ENCODE measurements at regions not wholly inside any gene's neighbourhood (a gene's known extent, or its start where the extent isn't known, plus 50 kb on each side); places are given as distances from the start of the nearest gene placed in this dataset.
"Not testable (repeated sequence)": the region's sequence is repeated elsewhere in the genome, so short reads cannot be mapped to it uniquely, and the experiment has no call there.

DNA sequence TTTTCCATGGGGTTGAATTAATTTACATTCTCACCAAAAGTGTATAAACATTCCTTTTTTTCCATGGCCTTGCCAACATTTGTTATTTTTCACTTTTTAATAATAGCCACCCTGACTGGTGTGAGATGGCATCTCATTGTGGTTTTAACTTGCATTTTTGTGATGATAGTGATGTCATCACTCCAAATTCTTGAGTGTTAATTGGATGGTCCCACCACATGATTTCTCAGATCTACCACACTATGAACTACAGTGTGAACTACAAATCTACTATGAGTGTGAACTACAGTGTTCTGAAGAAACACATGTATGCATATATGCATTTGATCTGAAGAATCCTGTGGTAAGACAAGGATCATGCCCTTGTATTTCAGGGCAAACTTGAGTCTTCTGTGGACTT lies 340.1 kb downstream of the ABCC12 start:
- TF ChIP-seq, protein P1, sequence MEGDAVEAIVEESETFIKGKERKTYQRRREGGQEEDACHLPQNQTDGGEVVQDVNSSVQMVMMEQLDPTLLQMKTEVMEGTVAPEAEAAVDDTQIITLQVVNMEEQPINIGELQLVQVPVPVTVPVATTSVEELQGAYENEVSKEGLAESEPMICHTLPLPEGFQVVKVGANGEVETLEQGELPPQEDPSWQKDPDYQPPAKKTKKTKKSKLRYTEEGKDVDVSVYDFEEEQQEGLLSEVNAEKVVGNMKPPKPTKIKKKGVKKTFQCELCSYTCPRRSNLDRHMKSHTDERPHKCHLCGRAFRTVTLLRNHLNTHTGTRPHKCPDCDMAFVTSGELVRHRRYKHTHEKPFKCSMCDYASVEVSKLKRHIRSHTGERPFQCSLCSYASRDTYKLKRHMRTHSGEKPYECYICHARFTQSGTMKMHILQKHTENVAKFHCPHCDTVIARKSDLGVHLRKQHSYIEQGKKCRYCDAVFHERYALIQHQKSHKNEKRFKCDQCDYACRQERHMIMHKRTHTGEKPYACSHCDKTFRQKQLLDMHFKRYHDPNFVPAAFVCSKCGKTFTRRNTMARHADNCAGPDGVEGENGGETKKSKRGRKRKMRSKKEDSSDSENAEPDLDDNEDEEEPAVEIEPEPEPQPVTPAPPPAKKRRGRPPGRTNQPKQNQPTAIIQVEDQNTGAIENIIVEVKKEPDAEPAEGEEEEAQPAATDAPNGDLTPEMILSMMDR (IDR thresholded peaks at IDR 0.05; ENCODE audit: low read depth, low read length): no peak
- no peak for DNase-seq (ENCODE audit: low read depth, low spot score)
- Histone ChIP-seq H3K27me3 (ENCODE audit: control insufficient read depth, insufficient read depth, low read length) (no peaks in the 10 kb centered on the region), H3K9me3 (ENCODE audit: control insufficient read depth, insufficient read depth, low read length) (no peaks in the 10 kb centered on the region), H3K27ac (ENCODE audit: low read depth, low read length) (no peak overlapping the region), H3K4me3 (ENCODE audit: low read depth, low read length) (no peak overlapping the region)
- ChIA-PET CTCF (no interaction called here), POLR2A (no interaction called here)

DNA sequence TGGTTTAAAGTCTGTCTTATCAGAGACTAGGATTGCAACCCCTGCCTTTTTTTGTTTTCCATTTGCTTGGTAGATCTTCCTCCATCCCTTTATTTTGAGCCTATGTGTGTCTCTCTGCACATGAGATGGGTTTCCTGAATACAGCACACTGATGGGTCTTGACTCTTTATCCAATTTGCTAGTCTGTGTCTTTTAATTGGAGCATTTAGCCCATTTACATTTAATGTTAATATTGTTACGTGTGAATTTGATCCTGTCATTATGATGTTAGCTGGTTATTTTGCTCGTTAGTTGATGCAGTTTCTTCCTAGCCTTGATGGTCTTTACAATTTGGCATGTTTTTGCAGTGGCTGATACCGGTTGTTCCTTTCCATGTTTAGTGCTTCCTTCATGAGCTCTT lies 344.0 kb downstream of the ABCC12 start:
- H3K9me3 ChIP-seq (ENCODE audit: control insufficient read depth, insufficient read depth, low read length); H3K4me3 ChIP-seq (ENCODE audit: low read depth, low read length); CTCF ChIA-PET; H3K27me3 ChIP-seq (ENCODE audit: control insufficient read depth, insufficient read depth, low read length); H3K27ac ChIP-seq (ENCODE audit: low read depth, low read length); POLR2A ChIA-PET; DNase-seq (ENCODE audit: low read depth, low spot score): not testable (repeated sequence)

DNA sequence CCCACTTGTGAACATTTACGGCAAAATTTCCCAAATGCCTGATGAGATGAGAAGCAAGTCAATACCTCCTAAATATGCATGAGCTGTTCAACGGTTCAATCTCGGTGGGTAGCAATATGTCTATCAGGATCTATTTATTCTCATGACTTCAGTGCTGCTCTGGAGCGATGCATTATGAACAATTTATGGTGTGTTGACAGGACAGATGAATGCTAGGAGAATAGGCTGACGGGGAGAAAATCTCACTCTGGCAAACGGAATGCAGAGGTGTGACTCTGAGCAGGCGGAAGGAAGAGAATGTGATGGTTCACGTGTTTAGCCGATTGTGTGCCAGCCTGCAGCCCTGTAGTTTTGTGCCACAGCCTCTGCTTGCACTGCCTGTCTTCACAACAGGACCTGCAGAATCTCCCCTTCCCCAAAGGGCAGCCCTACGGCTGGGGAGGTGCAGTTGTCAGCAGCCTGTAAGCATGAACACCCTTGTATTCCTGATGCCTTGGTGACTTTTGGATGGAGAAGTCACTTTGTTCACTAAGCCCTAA lies 345.2 kb downstream of the PHKB start:
- TF ChIP-seq, protein P1 (IDR thresholded peaks at IDR 0.05; ENCODE audit: low read depth, low read length): no peak
- Histone ChIP-seq H3K27ac (ENCODE audit: low read depth, low read length) (no peak overlapping the region), H3K4me3 (ENCODE audit: low read depth, low read length) (no peak overlapping the region), H3K27me3 (ENCODE audit: control insufficient read depth, insufficient read depth, low read length) (no peaks in the 10 kb centered on the region), H3K9me3 (ENCODE audit: control insufficient read depth, insufficient read depth, low read length) (no peaks in the 10 kb centered on the region)
- CTCF ChIA-PET: no interaction called here
- POLR2A ChIA-PET: no interaction called here
- DNase-seq (ENCODE audit: low read depth, low spot score): no peak

DNA sequence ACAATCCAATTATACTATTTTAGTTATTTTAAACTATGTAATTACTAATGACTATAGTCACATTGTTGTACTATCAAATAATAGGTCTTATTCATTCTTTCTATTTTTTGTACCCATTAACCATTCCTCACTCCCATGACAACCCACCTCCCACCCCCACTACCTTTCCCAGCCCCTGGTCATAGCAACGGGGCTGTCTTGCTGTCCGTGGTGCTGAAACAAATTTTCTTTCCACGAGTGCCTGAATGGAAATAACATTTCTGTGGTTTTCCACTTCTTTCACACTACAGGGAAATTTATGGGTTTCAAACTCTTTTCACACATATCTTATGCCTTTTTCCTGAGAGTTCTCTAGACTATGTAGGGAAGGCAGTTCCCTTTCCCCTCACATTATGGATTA lies 326.6 kb downstream of the PHKB start:
- TF ChIP-seq, protein P1 (IDR thresholded peaks at IDR 0.05; ENCODE audit: low read depth, low read length): no peak
- Histone ChIP-seq H3K4me3 (ENCODE audit: low read depth, low read length) (no peak overlapping the region), H3K27me3 (ENCODE audit: control insufficient read depth, insufficient read depth, low read length) (no peaks in the 10 kb centered on the region), H3K9me3 (ENCODE audit: control insufficient read depth, insufficient read depth, low read length) (peaks cover 6% of the 10 kb centered on the region), H3K27ac (ENCODE audit: low read depth, low read length) (no peak overlapping the region)
- ChIA-PET CTCF (no interaction called here), POLR2A (no interaction called here)
- no peak for DNase-seq (ENCODE audit: low read depth, low spot score)

DNA sequence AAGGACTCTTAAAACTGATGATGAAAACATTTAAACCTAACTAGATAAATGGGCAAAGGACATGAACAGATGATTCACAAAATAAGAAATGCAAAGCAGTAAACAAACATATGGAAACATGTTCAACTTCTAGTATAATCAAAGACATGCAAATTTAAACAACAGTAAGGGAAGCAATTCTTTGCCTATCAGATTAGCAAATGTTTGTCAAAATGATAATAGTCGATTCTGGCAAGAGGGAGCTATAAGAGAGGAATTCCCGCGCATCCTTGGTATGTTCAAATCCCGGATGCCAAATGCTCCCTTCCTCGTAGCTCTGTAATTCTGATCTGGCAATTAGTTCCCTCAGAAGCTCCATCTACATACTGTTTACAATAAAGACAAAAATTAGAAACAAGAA lies 320.5 kb downstream of the PHKB start:
- Histone ChIP-seq H3K27ac (ENCODE audit: low read depth, low read length) (no peak overlapping the region), H3K27me3 (ENCODE audit: control insufficient read depth, insufficient read depth, low read length) (no peaks in the 10 kb centered on the region), H3K9me3 (ENCODE audit: control insufficient read depth, insufficient read depth, low read length) (no peaks in the 10 kb centered on the region), H3K4me3 (ENCODE audit: low read depth, low read length) (no peak overlapping the region)
- ChIA-PET CTCF (interaction anchor here (1.9 kb wide), 1 partner anchor 640 kb away, joined by 6 read pairs; no protein-coding TSS in a partner anchor), POLR2A (no interaction called here)
- no peak for DNase-seq (ENCODE audit: low read depth, low spot score)
- TF ChIP-seq, protein P1 (IDR thresholded peaks at IDR 0.05; ENCODE audit: low read depth, low read length): no peak
